GM23338 (cell line): ENCODE measurements at regions not wholly inside any gene's neighbourhood (a gene's known extent, or its start where the extent isn't known, plus 50 kb on each side); places are given as distances from the start of the nearest gene placed in this dataset.

Experiments used
- ATAC-seq: fragments of 200-7000 bp; cut with Tn5 transposase; 3 replicates; pipeline ENCODE4 v1.9.1; 2020
- DNase-seq: peaks from one replicate; pipeline ENCODE4 v3.0.0-alpha.2; 2015; ENCODE audit warnings: low spot score
- H2AFZ ChIP-seq: fragments of 200-600 bp; sonication (generic); 2 replicates; pipeline ENCODE4 v1.8.0; 2016; ENCODE audit warnings: antibody characterized with exemption, mild to moderate bottlenecking, moderate library complexity
- H3F3A ChIP-seq: fragments of 200-600 bp; sonication (generic); replicated peaks from 2 replicates; pipeline ENCODE4 v1.8.0; 2017; ENCODE audit warnings: antibody characterized with exemption, mixed run types, low read depth
- H3K27ac ChIP-seq: fragments of 200-600 bp; sonication (generic); 2 replicates; pipeline ENCODE4 v1.6.1; 2016; ENCODE audit warnings: low read depth
- H3K27me3 ChIP-seq: fragments of 200-600 bp; sonication (generic); 2 replicates; pipeline ENCODE4 v1.8.0; 2016; ENCODE audit warnings: mild to moderate bottlenecking, mixed run types, moderate library complexity; ENCODE audit not compliant: insufficient read depth
- H3K36me3 ChIP-seq: fragments of 200-600 bp; sonication (generic); 2 replicates; pipeline ENCODE4 v1.8.0; 2016; ENCODE audit warnings: mild to moderate bottlenecking; ENCODE audit not compliant: insufficient read depth
- H3K4me1 ChIP-seq: fragments of 200-600 bp; sonication (generic); 2 replicates; pipeline ENCODE4 v1.8.0; 2016; ENCODE audit warnings: mild to moderate bottlenecking, moderate library complexity; ENCODE audit not compliant: insufficient read depth
- H3K4me2 ChIP-seq: fragments of 200-600 bp; sonication (generic); 2 replicates; pipeline ENCODE4 v1.7.1; 2017; ENCODE audit warnings: mixed run types
- H3K4me3 ChIP-seq: fragments of 200-600 bp; sonication (generic); 2 replicates; pipeline ENCODE4 v1.6.1; 2016; ENCODE audit warnings: mixed run types
- H3K79me2 ChIP-seq: fragments of 200-600 bp; sonication (generic); replicated peaks from 2 replicates; pipeline ENCODE4 v1.8.0; 2017; ENCODE audit warnings: mild to moderate bottlenecking; ENCODE audit not compliant: insufficient read depth
- H3K9me2 ChIP-seq: fragments of 200-600 bp; sonication (generic); 2 replicates; pipeline ENCODE4 v1.8.0; 2017; ENCODE audit not compliant: insufficient read depth
- H4K20me1 ChIP-seq: fragments of 200-600 bp; sonication (generic); replicated peaks from 2 replicates; pipeline ENCODE4 v1.8.0; 2017; ENCODE audit warnings: mild to moderate bottlenecking; ENCODE audit not compliant: insufficient read depth
- H3K27ac Mint-ChIP-seq: 2 replicates; pipeline ENCODE4 v1.8.0; 2020; ENCODE audit warnings: inconsistent platforms, mild to moderate bottlenecking, moderate library complexity, mixed read lengths
- H3K27me3 Mint-ChIP-seq: 3 replicates; pipeline ENCODE4 v1.8.0; 2022; ENCODE audit warnings: low read depth, mild to moderate bottlenecking, moderate library complexity, mixed read lengths, inconsistent platforms; ENCODE audit not compliant: insufficient read depth, poor library complexity
- H3K36me3 Mint-ChIP-seq: 3 replicates; pipeline ENCODE4 v1.8.0; 2021; ENCODE audit warnings: low read depth, mild to moderate bottlenecking, inconsistent platforms, moderate library complexity, mixed read lengths
- H3K4me1 Mint-ChIP-seq: 3 replicates; pipeline ENCODE4 v1.8.0; 2020; ENCODE audit warnings: mild to moderate bottlenecking, inconsistent platforms, mixed read lengths
- H3K4me3 Mint-ChIP-seq: 3 replicates; pipeline ENCODE4 v1.8.0; 2021; ENCODE audit warnings: moderate library complexity, mild to moderate bottlenecking, inconsistent platforms, mixed read lengths
- H3K9me3 Mint-ChIP-seq: 3 replicates; pipeline ENCODE4 v1.8.0; 2020; ENCODE audit warnings: moderate library complexity, mild to moderate bottlenecking, inconsistent platforms, mixed read lengths
- CREB1 ChIP-seq: fragments of 250-450 bp; sonication (Bioruptor Pico); IDR thresholded peaks from 2 replicates; pipeline ENCODE4 v1.5.0; 2020; ENCODE audit warnings: low read depth, mild to moderate bottlenecking, moderate library complexity
- CTCF ChIP-seq, 2 experiments: fragments of 200-600 bp in 1 of 2; sonication (generic) in 1 of 2; conservative IDR thresholded peaks; 2 replicates each; pipeline versions ENCODE4 v1.5.1 to v1.6.1; 2016 to 2017; ENCODE audit warnings: antibody characterized with exemption in 2 of 2, low read depth in 2 of 2, mild to moderate bottlenecking in 2 of 2, moderate library complexity in 1 of 2
- ETS1 ChIP-seq: IDR thresholded peaks from 2 replicates; pipeline ENCODE4 v1.6.1; 2016; ENCODE audit warnings: antibody characterized with exemption
- EZH2phosphoT487 ChIP-seq: fragments of 200-600 bp; sonication (generic); IDR thresholded peaks from one replicate; pipeline ENCODE4 v1.8.1; 2018; ENCODE audit warnings: antibody characterized with exemption; ENCODE audit not compliant: unreplicated experiment
- POLR2AphosphoS5 ChIP-seq: IDR thresholded peaks from 2 replicates; pipeline ENCODE4 v1.6.1; 2016; ENCODE audit warnings: antibody characterized with exemption, low read depth
- REST ChIP-seq: IDR thresholded peaks from one replicate; pipeline ENCODE4 v1.6.1; 2018; ENCODE audit warnings: antibody characterized with exemption; ENCODE audit not compliant: unreplicated experiment
- ZNF462 ChIP-seq: fragments of 250-450 bp; sonication (Bioruptor Pico); IDR thresholded peaks from 2 replicates; pipeline ENCODE4 v1.5.0; 2020; ENCODE audit warnings: mild to moderate bottlenecking, moderate library complexity

- TF ChIP-seq CREB1 (CRISPR knock-in tag) (no peak), REST (no peak), EZH2phosphoT487 (no peak), ETS1 (no peak), CTCF (conservative IDR thresholded peaks at IDR 0.05; ENCODE audit: low read depth in 2 of 2) (no peak), POLR2AphosphoS5 (no peak), ZNF462 (CRISPR knock-in tag) (no peak)
- no peak overlapping the region for H3K27ac ChIP-seq
- no peaks in the 10 kb centered on the region for H3K9me2 ChIP-seq
- H3K4me3 ChIP-seq = no peak overlapping the region
- H2AFZ ChIP-seq = no peak overlapping the region
- H3K36me3 ChIP-seq = no peaks in the 10 kb centered on the region
- DNase-seq = no peak
- no peaks in the 10 kb centered on the region for H3K27me3 ChIP-seq
- H3K79me2 ChIP-seq = no peaks in the 10 kb centered on the region
- H3K4me1 ChIP-seq = 0 out of 2 replicates have a peak, but pooled peaks cover under 1% of the 10 kb centered on the region
- Mint-ChIP-seq H3K36me3 (no peaks in the 10 kb centered on the region), H3K9me3 (no peaks in the 10 kb centered on the region), H3K27me3 (no peaks in the 10 kb centered on the region), H3K27ac (no peak overlapping the region), H3K4me3 (no peak overlapping the region), H3K4me1 (peaks cover 8% of the 10 kb centered on the region; the same call in 2 of the 3 replicates)
- no peaks in the 10 kb centered on the region for H3F3A ChIP-seq
- H4K20me1 ChIP-seq = no peaks in the 10 kb centered on the region
- H3K4me2 ChIP-seq = no peak overlapping the region
- ATAC-seq = no peak
Measured at GRCh38 chr6:90714319-90714718, 127.4 kb upstream of the MAP3K7 start.
